Smooth muscle cell (in vitro differentiated cells): ENCODE measurements at regions not wholly inside any gene's neighbourhood (a gene's known extent, or its start where the extent isn't known, plus 50 kb on each side); places are given as distances from the start of the nearest gene placed in this dataset.

Experiments used
- DNase-seq: peaks from one replicate; lab custom pipeline; 2025; ENCODE audit not compliant: unreplicated experiment; lab: John Stamatoyannopoulos, UW
- H2AFZ ChIP-seq: fragments of 200-600 bp; sonication (generic); 2 replicates; pipeline ENCODE4 v1.6.0; 2016; ENCODE audit warnings: antibody characterized with exemption, low read depth, mild to moderate bottlenecking
- H3F3A ChIP-seq: fragments of 200-600 bp; sonication (generic); 2 replicates; pipeline ENCODE4 v1.6.0; 2017; ENCODE audit warnings: antibody characterized with exemption, low read depth
- H3K27ac ChIP-seq: fragments of 200-600 bp; sonication (generic); 2 replicates; pipeline ENCODE4 v1.5.1; 2016; ENCODE audit warnings: low read depth, mild to moderate bottlenecking
- H3K27me3 ChIP-seq: fragments of 200-600 bp; sonication (generic); 2 replicates; pipeline ENCODE4 v1.6.1; 2016; ENCODE audit warnings: low read depth, mild to moderate bottlenecking
- H3K36me3 ChIP-seq: fragments of 200-600 bp; sonication (generic); 2 replicates; pipeline ENCODE4 v1.5.1; 2016; ENCODE audit warnings: low read depth
- H3K4me1 ChIP-seq: fragments of 200-600 bp; sonication (generic); 2 replicates; pipeline ENCODE4 v1.5.1; 2016; ENCODE audit warnings: low read depth
- H3K4me2 ChIP-seq: fragments of 200-600 bp; sonication (generic); 2 replicates; pipeline ENCODE4 v1.6.0; 2016; ENCODE audit warnings: mild to moderate bottlenecking
- H3K4me3 ChIP-seq: fragments of 200-600 bp; sonication (generic); 2 replicates; pipeline ENCODE4 v1.5.1; 2016; ENCODE audit warnings: mild to moderate bottlenecking
- H3K79me2 ChIP-seq: fragments of 200-600 bp; sonication (generic); 2 replicates; pipeline ENCODE4 v1.6.0; 2016; ENCODE audit warnings: low read depth, mild to moderate bottlenecking
- H3K9ac ChIP-seq: fragments of 200-600 bp; sonication (generic); 2 replicates; pipeline ENCODE4 v1.6.0; 2016; ENCODE audit warnings: low read depth
- H3K9me3 ChIP-seq: fragments of 200-600 bp; sonication (generic); replicated peaks from 2 replicates; pipeline ENCODE4 v1.5.1; 2016; ENCODE audit warnings: low read depth
- H4K20me1 ChIP-seq: fragments of 200-600 bp; sonication (generic); 2 replicates; pipeline ENCODE4 v1.6.0; 2016; ENCODE audit warnings: low read depth
- WGBS: methylation state at CpG from one replicate; pipeline ENCODE4 v1.1.7; 2016; ENCODE audit warnings: low lambda C conversion rate; 5-methylcytosine and 5-hydroxymethylcytosine counted together
- TF ChIP-seq, protein P1 (sequence below): fragments of 200-600 bp; sonication (generic); IDR thresholded peaks from 2 replicates; pipeline ENCODE4 v1.5.1; 2017; ENCODE audit warnings: borderline replicate concordance, mild to moderate bottlenecking, antibody characterized with exemption; ENCODE audit not compliant: insufficient read depth, poor library complexity, severe bottlenecking

DNA sequence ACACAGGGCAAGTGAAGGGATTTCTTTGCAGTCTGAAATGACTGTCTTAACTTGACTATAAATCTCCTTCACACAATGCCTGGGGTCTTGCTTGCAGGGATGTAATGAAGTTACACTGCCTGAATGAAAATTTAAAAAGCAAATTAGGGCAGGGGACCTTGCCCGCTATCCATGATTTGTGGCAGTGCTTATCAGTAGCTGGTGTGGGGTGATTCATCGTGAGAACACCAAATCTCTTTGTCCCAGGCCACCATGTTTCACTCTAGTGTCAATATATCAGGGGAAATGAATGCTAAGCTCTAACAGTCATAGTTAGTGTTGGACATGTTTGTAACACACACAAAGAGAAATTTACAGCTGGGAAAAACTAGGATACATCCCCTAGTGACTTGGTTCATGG is 713.7 kb upstream of the EPHA7 start:
- TF ChIP-seq, protein P1, sequence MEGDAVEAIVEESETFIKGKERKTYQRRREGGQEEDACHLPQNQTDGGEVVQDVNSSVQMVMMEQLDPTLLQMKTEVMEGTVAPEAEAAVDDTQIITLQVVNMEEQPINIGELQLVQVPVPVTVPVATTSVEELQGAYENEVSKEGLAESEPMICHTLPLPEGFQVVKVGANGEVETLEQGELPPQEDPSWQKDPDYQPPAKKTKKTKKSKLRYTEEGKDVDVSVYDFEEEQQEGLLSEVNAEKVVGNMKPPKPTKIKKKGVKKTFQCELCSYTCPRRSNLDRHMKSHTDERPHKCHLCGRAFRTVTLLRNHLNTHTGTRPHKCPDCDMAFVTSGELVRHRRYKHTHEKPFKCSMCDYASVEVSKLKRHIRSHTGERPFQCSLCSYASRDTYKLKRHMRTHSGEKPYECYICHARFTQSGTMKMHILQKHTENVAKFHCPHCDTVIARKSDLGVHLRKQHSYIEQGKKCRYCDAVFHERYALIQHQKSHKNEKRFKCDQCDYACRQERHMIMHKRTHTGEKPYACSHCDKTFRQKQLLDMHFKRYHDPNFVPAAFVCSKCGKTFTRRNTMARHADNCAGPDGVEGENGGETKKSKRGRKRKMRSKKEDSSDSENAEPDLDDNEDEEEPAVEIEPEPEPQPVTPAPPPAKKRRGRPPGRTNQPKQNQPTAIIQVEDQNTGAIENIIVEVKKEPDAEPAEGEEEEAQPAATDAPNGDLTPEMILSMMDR: no peak
- DNase-seq: no peak
- H3K4me3 ChIP-seq: no peak overlapping the region

DNA sequence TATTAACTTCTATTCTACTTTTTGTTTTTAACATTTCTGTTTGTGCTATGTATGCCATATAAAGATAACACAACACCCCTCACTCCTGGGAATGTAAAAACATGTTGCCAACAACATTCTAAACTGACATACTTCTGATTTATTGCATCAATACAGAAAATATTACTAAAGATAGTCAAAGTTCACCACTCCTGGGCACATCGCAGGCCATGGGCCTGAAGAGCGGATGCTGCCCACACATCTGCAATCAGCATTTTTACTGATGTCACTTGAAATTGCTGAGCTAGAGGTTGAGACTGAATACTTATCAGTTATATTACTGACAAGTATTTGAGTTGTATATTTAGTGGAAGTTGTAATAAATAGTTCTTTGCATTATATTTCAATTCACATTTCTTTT is 711.9 kb upstream of the EPHA7 start:
- Histone ChIP-seq H3K9ac (no peak overlapping the region), H3K4me2 (no peak overlapping the region), H3K27me3 (no peaks in the 10 kb centered on the region), H3K4me3 (no peak overlapping the region), H3F3A (no peaks in the 10 kb centered on the region), H3K79me2 (no peaks in the 10 kb centered on the region), H3K4me1 (peaks cover 15% of the 10 kb centered on the region), H3K9me3 (no peaks in the 10 kb centered on the region), H3K27ac (no peak overlapping the region), H2AFZ (no peak overlapping the region), H4K20me1 (no peaks in the 10 kb centered on the region), H3K36me3 (no peaks in the 10 kb centered on the region)
- TF ChIP-seq, protein P1: no peak
- 91% methylated on average over 2 of the region's 2 CpGs for WGBS
- no peak for DNase-seq

More for the DNA sequence above, 713.7 kb upstream of the EPHA7 start:
- H3K4me2 ChIP-seq: no peak overlapping the region
- H3K9me3 ChIP-seq: no peaks in the 10 kb centered on the region
- H3K79me2 ChIP-seq: no peaks in the 10 kb centered on the region
- H4K20me1 ChIP-seq: no peaks in the 10 kb centered on the region
- H3K27ac ChIP-seq: no peak overlapping the region
- 52% methylated on average over 2 of the region's 2 CpGs for WGBS
- peaks cover 15% of the 10 kb centered on the region for H3K4me1 ChIP-seq
- H3F3A ChIP-seq: no peaks in the 10 kb centered on the region
- no peak overlapping the region for H2AFZ ChIP-seq
- H3K9ac ChIP-seq: no peak overlapping the region
- no peaks in the 10 kb centered on the region for H3K27me3 ChIP-seq
- no peaks in the 10 kb centered on the region for H3K36me3 ChIP-seq

DNA sequence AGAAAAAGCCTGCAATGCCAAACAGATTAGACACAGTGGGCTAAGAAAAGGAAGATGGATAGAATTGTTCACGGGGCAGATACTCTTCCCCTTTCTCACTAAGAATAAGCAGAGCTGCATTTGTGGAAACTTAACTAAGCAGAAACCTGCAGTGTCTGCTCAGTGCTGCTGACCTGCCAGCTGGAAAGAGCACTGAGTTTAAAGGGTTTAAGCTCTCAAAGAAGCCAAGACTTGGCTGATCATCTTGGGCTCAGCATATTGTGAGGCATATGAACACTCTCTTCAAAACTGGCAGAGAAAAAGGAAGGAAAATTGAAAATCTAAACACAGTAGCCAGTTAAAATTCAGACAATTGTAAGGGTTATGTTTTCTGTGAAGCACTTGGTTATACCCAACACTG is 711.1 kb upstream of the EPHA7 start:
- H3K4me1 ChIP-seq: peaks cover 15% of the 10 kb centered on the region
- H3K9ac ChIP-seq: no peak overlapping the region
- no peak overlapping the region for H3K4me2 ChIP-seq
- H3K36me3 ChIP-seq: no peaks in the 10 kb centered on the region
- H3F3A ChIP-seq: no peaks in the 10 kb centered on the region
- DNase-seq: no peak
- no peaks in the 10 kb centered on the region for H3K27me3 ChIP-seq
- H3K9me3 ChIP-seq: no peaks in the 10 kb centered on the region
- H3K79me2 ChIP-seq: no peaks in the 10 kb centered on the region
- 48% methylated on average over 1 of the region's 1 CpG for WGBS
- H2AFZ ChIP-seq: no peak overlapping the region
- TF ChIP-seq, protein P1: no peak
- no peaks in the 10 kb centered on the region for H4K20me1 ChIP-seq
- no peak overlapping the region for H3K27ac ChIP-seq
- H3K4me3 ChIP-seq: no peak overlapping the region

DNA sequence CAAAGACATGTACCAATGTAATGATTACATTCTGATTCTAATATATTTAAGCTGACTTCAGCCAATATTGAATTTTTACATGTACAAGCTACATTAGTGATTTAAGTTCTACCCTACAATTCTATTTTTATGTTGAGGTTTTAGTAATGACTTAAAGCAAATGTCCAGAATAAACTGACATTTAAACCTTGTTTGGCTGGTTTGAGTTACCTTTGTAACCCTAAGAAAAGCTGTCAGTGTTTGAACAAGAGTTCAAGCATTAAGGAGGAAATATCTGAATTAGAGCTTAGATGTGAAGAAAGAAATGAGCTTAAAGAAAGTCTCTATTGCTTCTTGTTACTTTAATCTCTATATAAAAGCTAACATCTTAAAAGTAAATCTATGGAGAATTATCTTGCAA is 710.6 kb upstream of the EPHA7 start:
- TF ChIP-seq, protein P1: no peak
- Histone ChIP-seq H3K9ac (no peak overlapping the region), H3K79me2 (no peaks in the 10 kb centered on the region), H3K4me3 (no peak overlapping the region), H3F3A (no peaks in the 10 kb centered on the region), H3K9me3 (no peaks in the 10 kb centered on the region), H3K27me3 (no peaks in the 10 kb centered on the region), H3K4me1 (peaks cover 15% of the 10 kb centered on the region), H3K27ac (no peak overlapping the region), H2AFZ (no peak overlapping the region), H4K20me1 (no peaks in the 10 kb centered on the region), H3K4me2 (no peak overlapping the region), H3K36me3 (no peaks in the 10 kb centered on the region)
- DNase-seq: no peak
